HUDEP-2 (cell line): ENCODE measurements at regions not wholly inside any gene's neighbourhood (a gene's known extent, or its start where the extent isn't known, plus 50 kb on each side); places are given as distances from the start of the nearest gene placed in this dataset.
"Not testable (repeated sequence)": the region's sequence is repeated elsewhere in the genome, so short reads cannot be mapped to it uniquely, and the experiment has no call there.

ENCODE experiments used
- DNase-seq, 76 experiments: peaks; one replicate each; lab custom pipeline; 2025; ENCODE audit not compliant: unreplicated experiment in 76 of 76; lab: John Stamatoyannopoulos, UW

GRCh38 chr1:22196041-22196440, 53.1 kb upstream of the WNT4 start:
- DNase-seq: no peak

GRCh38 chr1:22196641-22197040, 53.7 kb upstream of the WNT4 start:
- DNase-seq: no peak

- DNase-seq: no peak
Observed at GRCh38 chr1:22197644-22198043, 54.7 kb upstream of the WNT4 start.

GRCh38 chr1:22201023-22201422, 58.1 kb upstream of the WNT4 start:
- no peak for DNase-seq

GRCh38 chr1:22203335-22203734, 60.4 kb upstream of the WNT4 start:
- DNase-seq: no peak

- no peak for DNase-seq
Observed at GRCh38 chr1:22204057-22204840, 61.4 kb upstream of the WNT4 start.

- no peak for DNase-seq
Observed at GRCh38 chr1:22204989-22205913, 62.4 kb upstream of the WNT4 start.

- DNase-seq: no peak
Observed at GRCh38 chr1:22206551-22207125, 63.7 kb upstream of the WNT4 start.

GRCh38 chr1:22207511-22208267, 64.8 kb upstream of the WNT4 start:
- no peak for DNase-seq

GRCh38 chr1:22208268-22208972, 65.5 kb upstream of the WNT4 start:
- DNase-seq: no peak

- no peak for DNase-seq
Observed at GRCh38 chr1:22208973-22209378, 66.1 kb upstream of the WNT4 start.

- DNase-seq: no peak
Observed at GRCh38 chr1:22210176-22210575, 67.3 kb upstream of the WNT4 start.

- DNase-seq: no peak
Observed at GRCh38 chr1:22210636-22211035, 67.7 kb upstream of the WNT4 start.

- not testable (repeated sequence) for DNase-seq
Observed at GRCh38 chr1:22211459-22211858, 68.6 kb upstream of the WNT4 start.

- DNase-seq: no peak
Observed at GRCh38 chr1:22212400-22213233, 69.7 kb upstream of the WNT4 start.

- no peak for DNase-seq
Observed at GRCh38 chr1:22216210-22216883, 73.5 kb upstream of the WNT4 start.

- no peak for DNase-seq
Observed at GRCh38 chr1:22216966-22217365, 74.1 kb upstream of the WNT4 start.

- no peak for DNase-seq
Observed at GRCh38 chr1:22217811-22218460, 75.0 kb upstream of the WNT4 start.
